Loucy (cell line): ENCODE measurements at regions not wholly inside any gene's neighbourhood (a gene's known extent, or its start where the extent isn't known, plus 50 kb on each side); places are given as distances from the start of the nearest gene placed in this dataset.
A peak's percentile ranks its signal among the peaks of the same experiment; 100 is the strongest.

Experiments
- CTCF ChIP-seq: fragments of 200-600 bp; sonication (generic); conservative IDR thresholded peaks from 2 replicates; pipeline ENCODE4 v1.5.1; 2014; ENCODE audit warnings: mild to moderate bottlenecking, antibody characterized with exemption, low read length
- EZH2phosphoT487 ChIP-seq: fragments of 200-600 bp; IDR thresholded peaks from 2 replicates; pipeline ENCODE4 v1.6.1; 2018; ENCODE audit warnings: antibody characterized with exemption, mild to moderate bottlenecking, moderate library complexity, borderline replicate concordance

- peak; percentile 90 for TF ChIP-seq CTCF
- TF ChIP-seq EZH2phosphoT487 = no peak
Observed at GRCh38 chr10:128211953-128212727, 85.9 kb upstream of the MKI67 start.
